GM18511 (cell line): ENCODE measurements at regions not wholly inside any gene's neighbourhood (a gene's known extent, or its start where the extent isn't known, plus 50 kb on each side); places are given as distances from the start of the nearest gene placed in this dataset.
A peak's percentile ranks its signal among the peaks of the same experiment; 100 is the strongest.

ENCODE experiments used
- ATAC-seq: cut with Tn5 transposase; IDR thresholded peaks from one replicate; pipeline ENCODE4 v1.9.1; 2021; ENCODE audit warnings: mild to moderate bottlenecking, moderate library complexity; ENCODE audit not compliant: unreplicated experiment

DNA sequence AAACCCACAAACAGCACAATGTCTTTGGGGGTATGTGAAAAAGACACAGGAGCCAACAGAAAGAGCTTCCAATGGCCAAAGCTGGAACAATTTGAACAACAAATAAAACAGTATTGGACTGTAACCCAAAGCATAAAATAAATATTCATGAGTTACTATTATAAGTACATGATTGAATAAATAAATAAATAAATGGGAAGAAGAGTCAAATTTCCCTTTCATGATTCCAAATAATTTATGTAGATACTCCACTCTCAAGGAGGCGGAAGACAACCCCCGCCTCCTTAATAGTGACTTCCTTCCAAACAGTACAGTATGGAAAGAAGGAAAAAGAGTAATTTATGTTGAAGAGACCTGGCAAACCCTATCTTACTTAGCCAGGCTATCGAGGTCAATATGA, 124.4 kb upstream of the P2RY1 start:
- ATAC-seq: no peak

DNA sequence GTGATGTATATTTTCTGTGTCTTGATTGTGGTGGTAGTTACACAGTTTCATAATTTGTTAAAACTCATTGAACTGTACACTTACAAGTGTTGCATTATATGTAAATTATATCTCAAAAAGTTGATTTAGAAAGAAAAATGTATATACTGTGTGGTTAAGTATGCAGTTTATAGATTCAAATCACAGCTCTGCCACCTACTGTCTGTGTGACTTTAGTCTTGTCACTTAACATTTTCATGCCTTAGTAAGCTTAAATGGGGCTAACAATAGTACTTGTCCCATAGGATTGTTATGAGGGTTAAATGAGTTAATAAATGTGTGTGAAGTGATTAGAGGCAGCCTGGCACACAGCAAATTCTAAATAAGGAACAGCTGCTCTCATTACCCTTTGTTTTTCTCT, 120.9 kb upstream of the P2RY1 start:
- no peak for ATAC-seq

DNA sequence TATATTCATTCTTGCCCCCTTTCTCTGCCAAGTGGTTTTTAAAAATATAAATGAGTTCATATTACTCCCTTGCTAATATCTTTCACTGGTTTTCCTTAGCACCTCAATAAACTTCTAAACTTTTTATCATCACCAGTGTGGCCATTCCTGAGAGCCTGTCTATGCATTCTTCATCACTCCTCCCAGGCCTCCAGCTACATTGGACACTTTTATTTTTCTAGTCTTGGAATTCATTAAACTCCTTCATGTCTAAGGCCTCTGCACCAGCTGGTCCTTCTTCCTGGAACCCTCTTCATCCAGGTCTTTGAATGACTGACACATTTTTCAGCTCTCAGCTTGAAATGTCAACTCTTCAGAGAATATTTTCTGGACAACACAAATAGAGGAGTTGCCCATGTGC, 120.4 kb upstream of the P2RY1 start:
- ATAC-seq: no peak

DNA sequence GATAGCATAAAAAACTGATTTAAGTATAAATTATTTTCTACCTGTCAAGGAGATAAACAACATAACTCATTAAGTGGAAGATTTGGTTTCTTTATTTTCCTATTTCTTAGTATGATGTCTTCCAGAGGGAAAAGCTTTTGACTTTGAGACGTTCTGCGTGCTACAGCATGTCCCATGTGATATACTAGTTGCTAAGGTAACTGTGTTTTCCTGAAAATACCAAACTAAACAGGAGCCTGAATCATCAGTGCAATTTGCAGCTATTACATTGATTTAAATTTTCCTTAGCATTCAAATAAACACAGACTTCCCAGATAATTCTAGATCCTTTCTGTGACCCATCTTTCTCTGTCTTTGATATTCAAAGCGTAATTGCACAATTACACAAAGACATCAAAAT, 117.7 kb upstream of the P2RY1 start:
- ATAC-seq: no peak

DNA sequence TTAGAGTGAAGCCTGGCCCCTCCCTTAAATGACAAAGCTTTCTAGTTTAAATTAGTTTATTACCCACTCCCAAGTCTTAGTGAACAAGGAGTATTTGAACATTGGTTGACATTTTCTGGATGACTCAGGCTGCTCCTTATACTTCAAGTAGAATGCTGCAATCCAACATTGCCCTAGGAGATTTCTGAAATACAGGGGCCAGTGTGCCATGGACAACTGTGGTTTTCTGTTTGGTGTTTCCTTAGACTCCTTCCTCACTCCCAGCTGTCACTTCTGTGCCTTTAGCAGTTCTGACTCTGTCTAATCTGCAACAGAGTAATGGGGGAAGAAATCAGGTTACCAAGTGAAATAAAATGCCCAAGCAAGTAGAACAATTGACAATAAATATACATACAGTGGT, 116.1 kb upstream of the P2RY1 start:
- no peak for ATAC-seq

DNA sequence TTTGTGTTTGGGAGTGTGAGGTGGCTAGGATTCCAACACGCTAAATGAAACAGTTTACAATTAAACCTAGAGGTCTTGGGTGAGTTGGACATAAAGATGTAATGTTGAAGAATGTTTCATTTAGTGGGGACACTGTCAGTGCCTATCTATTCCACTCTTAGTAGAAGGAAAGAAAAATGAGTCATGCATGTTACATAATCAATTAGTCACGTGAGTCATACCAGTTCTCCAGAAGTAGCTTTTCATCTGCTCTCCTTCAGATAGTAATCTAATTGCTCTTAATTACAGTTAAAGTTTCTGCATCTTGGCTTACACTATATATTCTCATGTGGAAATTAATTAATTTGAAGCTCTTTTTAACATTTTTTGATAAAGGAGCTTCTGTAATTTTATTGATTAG, 115.7 kb upstream of the P2RY1 start:
- no peak for ATAC-seq

DNA sequence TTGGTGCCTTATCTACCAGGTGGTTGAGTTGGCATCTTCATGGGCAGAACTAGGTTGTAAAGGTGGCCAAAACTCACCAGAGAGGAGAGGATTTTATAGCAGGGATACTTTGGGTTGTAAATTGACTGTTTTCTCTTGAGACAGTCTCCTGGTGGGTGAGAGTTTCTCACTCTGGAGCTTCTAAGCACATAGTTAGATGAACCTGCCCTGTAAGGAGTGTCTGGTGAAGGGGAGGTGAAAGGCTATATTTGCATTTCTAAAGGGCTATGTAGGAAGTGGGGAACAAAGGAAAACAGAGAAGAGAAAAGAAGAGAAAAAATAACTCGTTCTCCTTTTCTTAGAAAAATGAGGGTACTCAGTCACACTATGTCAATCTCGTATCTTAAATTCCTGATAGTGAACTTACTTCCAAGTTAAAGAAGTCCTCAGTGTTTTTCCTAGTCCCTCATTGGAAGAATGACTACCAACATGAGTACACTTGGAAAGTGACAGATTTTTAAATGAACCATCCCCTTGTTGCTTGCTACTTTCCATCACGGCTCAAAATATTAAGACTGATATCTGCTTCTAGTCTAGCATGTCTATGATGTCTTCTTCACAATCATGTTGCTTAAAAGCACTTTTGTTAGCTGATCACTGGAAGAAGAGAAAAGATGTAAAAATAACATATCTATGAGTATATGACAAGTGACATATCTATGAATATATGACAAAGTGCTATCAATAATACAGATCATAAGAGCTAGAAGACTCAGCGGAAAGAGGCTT, 113.8 kb upstream of the P2RY1 start:
- no peak for ATAC-seq

DNA sequence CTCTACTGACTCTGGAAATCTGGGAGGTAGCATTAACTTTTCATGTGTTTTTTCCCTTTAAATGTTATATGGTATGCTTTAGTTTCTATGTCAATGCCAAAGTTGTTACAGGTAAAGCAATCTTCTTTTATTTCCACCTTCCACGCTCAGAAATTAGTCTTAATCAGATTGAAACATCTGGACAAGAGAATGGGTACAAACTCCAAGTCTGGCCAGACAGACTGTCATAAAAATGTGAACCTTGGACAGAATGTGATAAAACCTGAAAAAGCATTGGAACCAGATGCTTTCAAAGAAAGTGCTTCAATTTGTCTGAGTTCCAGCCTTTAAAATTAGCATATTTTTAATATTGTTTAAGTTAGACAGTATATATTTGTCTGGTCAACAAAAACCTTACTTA, 110.7 kb upstream of the P2RY1 start:
- ATAC-seq: no peak

DNA sequence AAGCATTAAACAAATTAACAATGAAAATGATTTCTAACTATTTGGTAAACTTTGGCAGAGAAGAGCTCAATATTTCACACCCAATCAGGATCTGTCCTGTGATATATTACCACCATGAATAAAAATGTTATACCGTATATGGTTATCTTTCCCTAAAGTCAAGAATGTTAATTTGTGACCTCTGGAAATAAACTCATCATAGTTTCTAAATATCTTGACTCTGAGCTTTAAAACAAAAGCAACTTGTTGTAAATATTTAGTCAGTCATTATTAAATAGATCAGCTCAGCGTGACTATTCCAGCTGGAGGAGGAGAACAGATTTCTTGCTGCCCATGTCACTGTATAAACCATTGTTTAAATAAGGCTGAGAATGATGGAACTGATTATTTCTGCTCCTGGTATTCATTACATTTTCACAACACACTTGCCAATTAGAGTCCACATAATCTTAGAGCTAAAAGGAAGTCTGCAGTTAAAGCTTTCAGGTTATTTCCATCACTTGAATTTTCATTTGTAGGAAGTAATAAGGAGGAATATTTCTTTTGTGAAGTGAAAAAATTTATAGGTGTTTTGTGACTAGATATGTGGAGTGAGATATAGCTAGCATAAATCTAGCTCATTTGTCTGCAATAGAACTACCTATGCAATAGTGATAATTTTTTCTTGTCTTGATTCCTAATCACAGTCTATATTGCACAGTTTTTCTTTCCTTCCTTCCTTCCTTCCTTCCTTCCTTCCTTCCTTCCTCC, 106.5 kb upstream of the P2RY1 start:
- ATAC-seq: no peak

DNA sequence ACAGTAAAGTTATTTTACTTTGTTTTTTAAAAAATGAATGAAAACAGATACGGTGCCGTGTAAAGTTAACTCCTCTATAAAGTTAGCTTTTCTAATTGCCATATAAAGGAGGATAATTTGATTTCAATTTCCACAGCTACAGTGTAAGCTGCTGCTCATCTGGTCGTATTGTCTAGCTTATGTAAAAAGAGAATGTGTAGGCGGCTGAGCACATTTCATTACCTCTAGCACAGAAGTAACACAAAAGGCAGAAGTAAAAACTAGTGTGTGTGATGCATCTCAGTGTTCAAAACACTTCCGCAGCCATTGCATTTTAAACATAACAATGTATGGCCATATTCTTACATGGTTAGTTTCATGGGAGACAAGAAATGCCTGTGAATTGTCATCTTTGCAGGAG, 105.0 kb upstream of the P2RY1 start:
- no peak for ATAC-seq

DNA sequence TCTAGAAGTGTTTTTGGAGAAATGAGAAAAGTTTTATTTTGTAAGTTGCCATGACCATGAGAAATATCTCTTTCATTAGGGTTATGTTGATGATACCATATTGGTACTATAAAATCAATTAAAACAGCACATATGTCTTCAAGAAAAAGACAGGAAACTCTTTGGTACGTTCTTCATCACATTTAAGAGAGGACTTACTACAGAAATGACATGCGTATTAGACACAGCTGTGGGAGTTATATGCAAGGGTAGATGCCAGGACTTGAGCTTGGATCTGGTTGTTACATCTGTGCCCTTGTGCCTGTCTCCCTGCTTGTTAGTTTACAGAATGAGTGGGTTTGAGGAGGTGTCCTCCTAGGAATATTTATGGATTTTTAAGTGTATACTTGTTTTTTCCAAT, 103.4 kb upstream of the P2RY1 start:
- ATAC-seq: no peak

DNA sequence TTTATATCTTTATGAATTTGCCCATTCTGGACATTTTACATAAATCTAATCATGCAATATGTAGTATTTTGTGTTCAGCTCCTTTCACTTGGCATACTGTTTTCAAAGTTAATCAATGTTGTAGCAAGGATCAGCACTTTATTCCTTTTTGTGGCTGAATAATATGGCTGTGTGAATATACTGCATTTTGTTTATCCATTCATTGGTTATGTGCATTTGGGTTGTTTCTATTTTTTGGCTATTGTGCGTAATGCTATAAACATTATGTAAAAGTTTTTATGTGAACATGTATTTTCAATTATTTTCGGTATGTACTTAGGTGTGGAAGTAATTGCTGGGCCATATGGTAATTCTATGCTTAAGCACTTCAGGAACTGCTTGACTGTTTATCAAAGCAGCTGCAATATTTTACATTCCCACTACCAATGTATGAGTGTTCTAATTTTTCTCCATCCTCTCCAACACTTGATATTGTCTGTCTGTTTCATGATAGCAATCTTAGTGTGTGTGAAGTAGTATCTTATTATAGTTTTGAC, 101.3 kb upstream of the P2RY1 start:
- no peak for ATAC-seq

DNA sequence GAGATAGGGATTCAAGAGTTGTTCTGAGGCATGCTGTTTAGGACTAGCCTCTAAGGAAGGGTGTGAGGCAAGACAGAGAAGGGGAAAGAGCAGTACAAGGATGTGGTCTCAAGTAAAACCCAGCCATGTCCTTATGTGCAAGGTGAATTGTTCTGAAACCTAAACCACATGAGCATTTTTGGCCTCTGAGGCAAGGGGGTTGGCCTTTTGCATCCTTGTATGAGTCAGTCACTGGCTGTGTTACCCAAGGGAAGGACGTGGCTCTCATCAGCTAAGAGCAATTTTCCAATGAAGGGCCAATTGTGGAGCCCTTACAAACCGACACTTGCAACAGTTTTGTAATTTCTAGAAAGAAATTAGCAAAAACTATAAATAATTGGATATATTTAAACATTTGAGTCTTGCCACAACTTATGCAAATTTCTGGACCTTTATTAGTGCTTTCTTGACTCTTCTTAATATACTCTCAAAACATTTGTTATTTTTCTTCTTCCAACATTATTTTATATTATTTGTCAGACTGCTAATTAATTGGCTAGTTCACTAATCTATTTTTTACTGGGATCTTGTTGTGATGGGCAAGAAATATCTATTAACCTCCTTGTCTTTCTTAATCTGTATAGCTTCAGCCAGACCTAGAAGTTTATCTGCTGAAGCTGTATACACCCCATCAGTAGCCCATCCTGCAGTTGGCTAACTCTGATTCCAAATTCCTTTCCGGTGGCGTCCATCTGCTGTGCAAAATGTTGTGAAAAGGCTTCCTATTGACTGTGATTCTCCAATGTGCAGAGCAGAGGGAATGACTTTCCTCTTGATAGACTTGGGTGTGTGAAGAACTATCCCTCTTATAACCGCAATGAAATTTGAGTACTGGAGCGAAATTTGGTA, 97.7 kb upstream of the P2RY1 start:
- ATAC-seq: peak; percentile 99

DNA sequence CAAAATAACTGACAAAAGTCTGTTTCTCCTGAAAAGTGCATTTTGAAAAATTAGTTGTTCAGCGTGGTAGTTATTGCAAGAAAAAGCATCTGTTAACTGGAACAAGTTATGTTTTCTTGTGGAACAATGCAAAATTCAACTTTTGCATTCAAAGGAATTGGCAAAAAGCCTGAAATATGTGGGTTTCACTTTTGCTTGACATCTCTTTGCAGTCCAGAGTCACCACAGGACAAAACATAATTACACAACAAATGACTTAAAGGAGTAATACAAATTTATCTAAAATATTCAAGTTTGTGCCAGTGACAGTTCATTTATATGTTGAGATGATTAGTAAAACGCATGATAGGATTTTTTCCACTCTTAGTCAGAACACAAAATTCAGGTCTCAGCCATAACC, 96.3 kb upstream of the P2RY1 start:
- ATAC-seq: peak; percentile 42

DNA sequence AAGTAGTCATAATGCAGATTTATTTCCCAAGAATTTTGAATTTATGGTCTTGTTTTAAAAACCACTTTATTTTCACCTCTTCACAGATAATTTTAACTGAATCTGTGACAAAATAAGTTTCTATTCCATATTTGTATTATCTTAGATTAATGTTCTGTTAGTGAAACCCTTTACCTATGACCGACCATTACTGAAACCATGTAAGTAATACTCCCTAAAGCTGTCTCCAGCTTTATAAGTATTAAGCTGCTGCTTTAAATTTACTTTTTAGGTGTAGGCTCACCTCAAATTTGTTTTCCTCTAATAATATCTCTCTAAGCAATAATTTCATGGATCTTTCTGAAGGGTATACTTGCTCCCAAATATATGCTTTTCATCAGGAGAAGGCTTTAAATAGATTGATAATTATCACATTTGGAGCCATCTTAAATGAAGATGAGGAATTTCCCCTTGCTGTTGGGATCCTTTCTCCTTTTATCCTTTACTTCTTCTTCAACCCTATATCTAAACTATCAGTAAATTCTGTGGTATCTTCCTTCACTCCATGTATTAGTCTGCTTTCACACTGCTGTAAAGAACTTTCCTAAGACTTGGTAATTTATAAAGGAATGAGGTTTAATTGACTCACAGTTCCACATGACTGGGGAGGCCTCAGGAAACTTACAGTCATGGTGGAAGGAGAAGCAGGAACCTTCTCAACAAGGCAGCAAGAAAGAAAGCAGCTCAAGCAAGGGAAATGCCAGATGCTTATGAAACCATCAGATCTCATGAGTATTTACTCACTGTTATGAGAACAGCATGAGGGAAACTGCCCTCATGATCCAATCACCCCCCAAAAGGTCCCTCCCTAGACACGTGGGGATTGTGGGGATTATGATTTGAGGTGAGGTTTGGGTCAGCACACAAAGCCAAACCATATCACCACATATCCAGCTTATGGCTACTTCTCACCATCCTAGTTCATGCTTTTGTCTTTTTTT, 92.3 kb upstream of the P2RY1 start:
- peak; percentile 53 for ATAC-seq

DNA sequence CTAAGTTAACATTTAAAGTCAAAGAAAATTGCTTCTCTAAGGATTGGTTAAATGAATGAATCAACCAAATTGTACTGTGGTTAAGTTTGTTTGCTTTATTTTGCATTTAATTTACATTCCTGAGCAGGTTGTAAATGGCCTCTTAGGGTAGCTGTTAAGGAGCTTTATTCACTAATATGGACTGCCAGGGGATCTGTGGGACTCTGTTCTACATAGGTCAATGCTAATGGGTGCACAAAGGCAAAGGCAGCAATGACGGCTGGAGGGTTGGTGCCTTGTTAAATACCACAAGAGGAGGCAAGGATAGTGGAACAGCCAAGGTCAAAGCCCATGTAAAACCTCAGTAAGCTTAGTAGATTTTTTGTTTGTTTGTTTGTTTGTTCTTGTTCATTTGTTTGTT, 89.3 kb upstream of the P2RY1 start:
- no peak for ATAC-seq

DNA sequence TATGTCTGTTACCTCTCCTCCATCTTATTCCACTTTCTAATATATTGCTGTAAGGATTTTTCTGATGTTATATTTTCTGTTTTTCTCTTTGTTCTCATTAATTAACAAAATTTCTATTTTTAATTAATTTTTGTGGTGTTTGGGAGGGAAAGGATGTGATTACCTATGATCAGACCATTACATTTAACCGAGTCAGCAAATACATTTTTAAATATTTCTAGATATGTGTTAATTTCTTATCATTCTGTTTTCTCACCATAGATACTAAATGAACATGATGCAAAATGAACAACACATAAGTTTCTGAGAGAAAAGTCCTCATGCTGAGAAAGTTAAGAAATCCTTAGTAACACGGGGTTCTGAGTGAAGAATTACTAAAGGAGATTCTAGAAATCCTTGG, 80.6 kb upstream of the P2RY1 start:
- ATAC-seq: no peak

DNA sequence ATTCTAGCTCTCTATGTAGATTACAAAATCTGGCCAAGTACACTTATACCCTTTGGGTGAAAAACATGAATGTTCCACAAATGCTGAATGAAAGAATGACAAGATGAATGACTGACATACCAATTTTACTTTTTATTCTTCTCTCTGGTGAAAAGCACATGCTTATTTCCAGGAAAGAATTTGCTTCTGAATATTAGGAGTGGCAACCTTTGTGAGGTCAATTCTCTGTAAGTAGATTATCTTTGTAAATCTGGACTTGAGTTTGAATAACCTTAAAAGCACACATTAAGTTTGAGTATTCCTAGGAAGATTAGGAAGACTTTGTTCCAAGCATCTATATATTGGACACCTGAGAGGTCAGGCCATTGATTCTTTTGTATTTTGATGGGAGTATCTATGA, 78.1 kb upstream of the P2RY1 start:
- no peak for ATAC-seq

DNA sequence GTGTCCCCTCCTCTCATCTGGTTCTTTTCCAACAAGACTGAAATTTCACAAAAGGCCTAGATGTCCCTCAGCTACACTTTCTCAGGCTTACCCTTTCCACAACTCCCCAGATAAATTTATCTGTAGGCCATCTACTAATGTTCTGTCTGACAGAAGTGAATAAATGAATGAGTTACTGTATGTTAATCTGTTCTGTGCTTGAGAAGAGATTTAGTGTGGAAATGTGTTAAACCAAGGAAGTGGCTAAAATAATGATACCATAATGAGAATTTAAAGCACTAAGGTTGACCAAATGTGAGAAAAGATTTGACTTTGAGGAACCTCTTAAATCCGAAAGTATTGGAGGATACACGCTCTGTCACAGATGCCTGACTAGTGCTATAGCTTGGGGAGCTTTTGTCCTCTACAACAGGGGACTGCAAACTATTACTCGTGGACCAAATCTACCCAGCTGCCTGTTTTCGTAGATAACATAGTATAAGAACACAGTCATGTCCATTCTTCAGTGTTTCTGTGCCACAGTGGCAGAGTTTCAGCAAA, 74.8 kb upstream of the P2RY1 start:
- peak; percentile 75 for ATAC-seq

DNA sequence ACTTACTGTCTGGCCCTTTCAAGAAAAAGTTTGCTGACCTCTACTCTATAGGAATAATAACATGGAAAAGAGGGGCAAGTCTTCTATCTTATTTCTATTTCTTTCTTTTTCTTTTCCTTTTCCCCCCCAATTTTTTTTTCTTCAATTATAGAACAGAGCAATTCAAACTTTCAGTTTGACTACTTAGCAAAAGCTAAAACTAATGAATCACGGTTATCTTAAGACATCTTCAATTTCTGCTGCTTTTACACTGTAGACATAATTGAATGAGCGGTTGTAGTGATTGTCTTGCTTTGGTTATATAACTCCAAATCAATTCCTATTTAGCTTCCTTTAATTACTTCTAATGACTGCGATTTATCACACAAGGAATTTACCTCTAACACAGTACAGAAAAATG, 74.3 kb upstream of the P2RY1 start:
- peak; percentile 19 for ATAC-seq
